K562 (cell line): ENCODE measurements at regions not wholly inside any gene's neighbourhood (a gene's known extent, or its start where the extent isn't known, plus 50 kb on each side); places are given as distances from the start of the nearest gene placed in this dataset.

Source experiments
- ATAC-seq: fragments of 200-7000 bp; cut with Tn5 transposase; 3 replicates; pipeline ENCODE4 v1.9.1; 2020; ENCODE audit warnings: moderate library complexity
- BruUV-seq: library from RNA; stranded (reverse); fragments of 400-500 nt; replicated peaks from 2 replicates; lab custom pipeline; 2021; lab: Mats Ljungman, UMichigan
- CTCF ChIA-PET: fragments of 300-600 bp; formaldehyde crosslinking; extraction: SDS; loops from one replicate; lab custom pipeline; 2021; ENCODE audit warnings: low intra/inter-chr PET ratio; lab: Yijun Ruan, JAX
- POLR2A ChIA-PET: fragments of 300-600, 350-650 bp; sonication (Branson Sonifier 250); formaldehyde crosslinking; extraction: SDS; loops from one replicate; lab custom pipeline; 2021; ENCODE audit warnings: antibody characterized with exemption, inconsistent platforms; lab: Yijun Ruan, JAX
- DNase-seq, 4 experiments: peaks; one replicate each; pipeline versions ENCODE4 v3.0.0 to v3.0.0-alpha.2; 2011 to 2018; ENCODE audit warnings: low spot score in 3 of 4, mixed read lengths in 3 of 4; ENCODE audit errors: extremely low read depth in 1 of 4
- FAIRE-seq: peaks from 2 replicates; lab custom pipeline; 2011; peaks lifted over from hg19 to GRCh38; lab: Jason Lieb, UNC
- H2AFZ ChIP-seq: 2 replicates; pipeline ENCODE4 v1.6.0; 2011; ENCODE audit warnings: low read depth, low read length, control low read depth, inconsistent platforms
- H3K27ac ChIP-seq: fragments of 200-600 bp; 3 replicates; pipeline ENCODE4 v1.8.0; 2011; ENCODE audit warnings: low read depth, mild to moderate bottlenecking, control low read depth, inconsistent platforms, low read length, moderate library complexity, mixed read lengths; ENCODE audit errors: extremely low read depth
- H3K27me3 ChIP-seq, 2 experiments: fragments of 300-600 bp in 1 of 2; 2 replicates in 1 of 2; 3 replicates in 1 of 2; pipeline versions ENCODE4 v1.6.0 to v1.8.0; 2011; ENCODE audit warnings: inconsistent platforms in 2 of 2, low read length in 2 of 2, mild to moderate bottlenecking in 1 of 2, mixed read lengths in 1 of 2, moderate library complexity in 1 of 2; ENCODE audit not compliant: control insufficient read depth in 2 of 2, insufficient read depth in 2 of 2
- H3K36me3 ChIP-seq: fragments of 300-600 bp; 3 replicates; pipeline ENCODE4 v1.8.0; 2011; ENCODE audit warnings: mild to moderate bottlenecking, low read length, inconsistent platforms; ENCODE audit not compliant: control insufficient read depth, insufficient read depth
- H3K4me1 ChIP-seq, 2 experiments: fragments of 200-600 bp in 1 of 2; replicated peaks in 1 of 2; 2 replicates in 1 of 2; 3 replicates in 1 of 2; pipeline versions ENCODE4 v1.5.1 to v1.8.0; 2011; ENCODE audit warnings: inconsistent platforms in 2 of 2, low read length in 2 of 2, mild to moderate bottlenecking in 1 of 2, mixed read lengths in 1 of 2, moderate library complexity in 1 of 2; ENCODE audit not compliant: control insufficient read depth in 2 of 2, insufficient read depth in 2 of 2
- H3K4me2 ChIP-seq: 2 replicates; pipeline ENCODE4 v1.6.1; 2011; ENCODE audit warnings: low read length, control low read depth, inconsistent platforms, mixed read lengths; ENCODE audit not compliant: insufficient read depth
- H3K4me3 ChIP-seq: fragments of 200-600 bp; sonication (generic), shearing (Covaris generic); 2 replicates; pipeline ENCODE4 v1.5.1; 2016; ENCODE audit warnings: control low read depth, inconsistent platforms
- H3K79me2 ChIP-seq: fragments of 200-600 bp; 3 replicates; pipeline ENCODE4 v1.8.0; 2011; ENCODE audit warnings: low read length, inconsistent platforms; ENCODE audit not compliant: control insufficient read depth, insufficient read depth
- H3K9ac ChIP-seq, 2 experiments: 2 replicates each; pipeline versions ENCODE4 v1.6.0 to v1.6.1; 2011; ENCODE audit warnings: low read depth in 2 of 2, low read length in 2 of 2, control low read depth in 1 of 2, inconsistent platforms in 1 of 2, mild to moderate bottlenecking in 1 of 2, mixed read lengths in 1 of 2; ENCODE audit not compliant: insufficient read depth in 1 of 2
- H3K9me1 ChIP-seq: one replicate; pipeline ENCODE4 v1.6.0; 2011; ENCODE audit warnings: inconsistent platforms, mild to moderate bottlenecking, low read length, moderate library complexity; ENCODE audit not compliant: control insufficient read depth, insufficient read depth
- H3K9me3 ChIP-seq: replicated peaks from 2 replicates; pipeline ENCODE4 v1.5.1; 2011; ENCODE audit warnings: low read depth, low read length, inconsistent platforms; ENCODE audit not compliant: control insufficient read depth, insufficient read depth
- H4K20me1 ChIP-seq: replicated peaks from 2 replicates; pipeline ENCODE4 v1.6.1; 2011; ENCODE audit warnings: low read length, inconsistent platforms, mixed read lengths; ENCODE audit not compliant: control insufficient read depth, insufficient read depth
- DPF2 ChIP-seq: fragments of 450-650 bp; IDR thresholded peaks from 2 replicates; pipeline ENCODE4 v1.6.1; 2016
- FIP1L1 ChIP-seq: fragments of 200-400 bp; formaldehyde crosslinking; IDR thresholded peaks from 2 replicates; pipeline ENCODE4 v1.6.1; 2018; ENCODE audit warnings: mild to moderate bottlenecking, low read depth, low read length; ENCODE audit not compliant: poor library complexity, severe bottlenecking
- HNRNPH1 ChIP-seq: fragments of 200-400 bp; formaldehyde crosslinking; optimal IDR thresholded peaks from 2 replicates; pipeline ENCODE3; 2017; ENCODE audit warnings: low read depth, mild to moderate bottlenecking, low read length, moderate library complexity
- TCF3 ChIP-seq: sonication (generic); formaldehyde crosslinking; IDR thresholded peaks from 2 replicates; pipeline ENCODE4 v1.4.0; 2020; ENCODE audit warnings: mild to moderate bottlenecking, missing genetic modification reagents
- XRCC3 ChIP-seq: fragments of 450-650 bp; IDR thresholded peaks from 2 replicates; pipeline ENCODE4 v1.6.1; 2017; ENCODE audit warnings: mild to moderate bottlenecking, moderate library complexity
- XRCC5 ChIP-seq: fragments of 200-400 bp; formaldehyde crosslinking; IDR thresholded peaks from 2 replicates; pipeline ENCODE4 v1.6.1; 2017; ENCODE audit warnings: low read depth, mild to moderate bottlenecking, low read length
- ZNF75A ChIP-seq: fragments of 450-650 bp; formaldehyde crosslinking; IDR thresholded peaks from 2 replicates; pipeline ENCODE4 v1.4.0; 2020; ENCODE audit warnings: mild to moderate bottlenecking
- WGBS: fragments of 100-300 bp; shearing (Covaris generic); methylation state at CpG from one replicate; pipeline ENCODE4 v1.1.6; 2016; ENCODE audit warnings: low coverage, mixed read lengths; ENCODE audit not compliant: insufficient coverage; ENCODE audit errors: missing lambda C conversion rate; 5-methylcytosine and 5-hydroxymethylcytosine counted together
- in situ Hi-C: fragments of 300-500 bp; cut with MboI; formaldehyde crosslinking; loops from 4 replicates; pipeline ENCODE4 v1.15.0; 2018; ENCODE audit warnings: inconsistent platforms, mixed read lengths
- intact Hi-C: fragments of 100-400 bp; cut with micrococcal nuclease; formaldehyde crosslinking; loops from 2 replicates; pipeline ENCODE4 v1.14.2; 2022
- TF ChIP-seq, protein P1 (sequence below): fragments of 250-450 bp; sonication (Bioruptor Pico); IDR thresholded peaks from 2 replicates; pipeline ENCODE4 v1.5.0; 2020; ENCODE audit warnings: mild to moderate bottlenecking, borderline replicate concordance
- TF ChIP-seq, protein P2 (sequence below): sonication (generic); formaldehyde crosslinking; IDR thresholded peaks from 2 replicates; pipeline ENCODE4 v1.8.0; 2022; ENCODE audit warnings: missing genetic modification reagents, mild to moderate bottlenecking, moderate library complexity, borderline replicate concordance

DNA sequence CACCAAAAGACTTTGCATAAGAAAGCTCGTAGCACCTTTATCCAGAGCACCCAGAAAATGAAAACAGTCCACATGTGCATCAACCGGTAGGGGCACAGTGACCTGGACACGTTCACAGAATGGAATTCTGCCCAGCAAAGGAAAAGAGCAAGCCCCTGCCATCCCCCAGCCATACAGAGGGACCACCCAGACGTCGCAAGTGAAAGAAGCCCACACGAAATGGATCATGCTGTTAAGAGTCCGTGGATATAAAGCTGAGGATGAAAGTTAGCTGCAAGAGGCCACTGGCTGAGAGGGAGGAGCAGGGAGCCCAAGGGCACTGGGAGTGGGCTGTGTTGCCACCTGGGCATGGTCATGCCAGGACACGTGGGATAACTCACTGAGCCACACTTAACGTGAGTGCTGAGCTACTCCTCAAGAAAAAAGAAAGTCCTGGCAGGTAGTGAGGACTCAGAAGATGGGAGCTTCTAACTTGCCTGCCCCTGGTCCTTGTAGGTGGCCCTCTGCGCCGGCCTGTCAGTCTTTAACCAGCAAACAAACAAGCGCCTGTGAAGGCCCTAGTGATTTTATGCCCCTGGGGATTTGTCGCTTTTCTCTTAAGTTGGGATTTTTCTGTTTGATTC is 190.7 kb downstream of the C16orf95 start:
- in situ Hi-C loops (no loop called here), intact Hi-C loops (no loop called here)
- TF ChIP-seq DPF2 (no peak), XRCC5 (no peak), TCF3 (CRISPR knock-in tag) (no peak), FIP1L1 (no peak), HNRNPH1 (no peak), ZNF75A (no peak), XRCC3 (no peak)
- TF ChIP-seq, protein P1, sequence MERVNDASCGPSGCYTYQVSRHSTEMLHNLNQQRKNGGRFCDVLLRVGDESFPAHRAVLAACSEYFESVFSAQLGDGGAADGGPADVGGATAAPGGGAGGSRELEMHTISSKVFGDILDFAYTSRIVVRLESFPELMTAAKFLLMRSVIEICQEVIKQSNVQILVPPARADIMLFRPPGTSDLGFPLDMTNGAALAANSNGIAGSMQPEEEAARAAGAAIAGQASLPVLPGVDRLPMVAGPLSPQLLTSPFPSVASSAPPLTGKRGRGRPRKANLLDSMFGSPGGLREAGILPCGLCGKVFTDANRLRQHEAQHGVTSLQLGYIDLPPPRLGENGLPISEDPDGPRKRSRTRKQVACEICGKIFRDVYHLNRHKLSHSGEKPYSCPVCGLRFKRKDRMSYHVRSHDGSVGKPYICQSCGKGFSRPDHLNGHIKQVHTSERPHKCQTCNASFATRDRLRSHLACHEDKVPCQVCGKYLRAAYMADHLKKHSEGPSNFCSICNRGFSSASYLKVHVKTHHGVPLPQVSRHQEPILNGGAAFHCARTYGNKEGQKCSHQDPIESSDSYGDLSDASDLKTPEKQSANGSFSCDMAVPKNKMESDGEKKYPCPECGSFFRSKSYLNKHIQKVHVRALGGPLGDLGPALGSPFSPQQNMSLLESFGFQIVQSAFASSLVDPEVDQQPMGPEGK (CRISPR knock-in tag) = no peak
- TF ChIP-seq, protein P2, sequence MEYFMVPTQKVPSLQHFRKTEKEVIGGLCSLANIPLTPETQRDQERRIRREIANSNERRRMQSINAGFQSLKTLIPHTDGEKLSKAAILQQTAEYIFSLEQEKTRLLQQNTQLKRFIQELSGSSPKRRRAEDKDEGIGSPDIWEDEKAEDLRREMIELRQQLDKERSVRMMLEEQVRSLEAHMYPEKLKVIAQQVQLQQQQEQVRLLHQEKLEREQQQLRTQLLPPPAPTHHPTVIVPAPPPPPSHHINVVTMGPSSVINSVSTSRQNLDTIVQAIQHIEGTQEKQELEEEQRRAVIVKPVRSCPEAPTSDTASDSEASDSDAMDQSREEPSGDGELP (CRISPR knock-in tag) = no peak
- TF ChIP-seq, all 486 proteins: peak for 0
- no peak for ATAC-seq
- Histone ChIP-seq H2AFZ (no peak overlapping the region), H3K9ac (no peak overlapping the region), H3K4me1 (peaks cover 0 to 7% of the 10 kb centered on the region in 2 experiments; a peak in 2 of 5 replicates), H4K20me1 (no peaks in the 10 kb centered on the region), H3K27ac (no peak overlapping the region), H3K9me3 (no peaks in the 10 kb centered on the region), H3K9me1 (no peaks in the 10 kb centered on the region), H3K36me3 (no peaks in the 10 kb centered on the region), H3K79me2 (no peaks in the 10 kb centered on the region), H3K27me3 (peaks cover 0 to 57% of the 10 kb centered on the region in 2 experiments; a peak in 2 of 5 replicates), H3K4me2 (no peak overlapping the region), H3K4me3 (no peak overlapping the region)
- ChIA-PET CTCF (no interaction called here), POLR2A (interaction anchor here (0.9 to 1.7 kb wide), 2 partner anchors 16 to 20 kb away, joined by 3 to 6 read pairs; no protein-coding TSS in a partner anchor)
- WGBS = 7% methylated on average over 13 of the region's 13 CpGs
- BruUV-seq = no TSS peak
- FAIRE-seq = no peak
- DNase-seq = no peak
